OCI-LY7 (cell line): ENCODE measurements at regions not wholly inside any gene's neighbourhood (a gene's known extent, or its start where the extent isn't known, plus 50 kb on each side); places are given as distances from the start of the nearest gene placed in this dataset.

Experiments used
- CTCF ChIP-seq: fragments of 200-600 bp; sonication (generic); conservative IDR thresholded peaks from 2 replicates; pipeline ENCODE4 v1.5.1; 2014; ENCODE audit warnings: mild to moderate bottlenecking, antibody characterized with exemption, low read length, moderate library complexity, mixed read lengths
- EZH2phosphoT487 ChIP-seq: fragments of 200-600 bp; sonication (generic); IDR thresholded peaks from 2 replicates; pipeline ENCODE4 v1.6.1; 2018; ENCODE audit warnings: low read depth, borderline replicate concordance, mild to moderate bottlenecking, mixed run types, antibody characterized with exemption, low read length, moderate library complexity, mixed read lengths

- TF ChIP-seq CTCF (no peak), EZH2phosphoT487 (no peak)
These were observed 166.3 kb downstream of the DDX1 start for GRCh38 chr2:15757820-15758586.
